DOHH2 (cell line): ENCODE measurements at regions not wholly inside any gene's neighbourhood (a gene's known extent, or its start where the extent isn't known, plus 50 kb on each side); places are given as distances from the start of the nearest gene placed in this dataset.

Source experiments
- H3F3A ChIP-seq: fragments of 200-600 bp; sonication (generic), shearing (Covaris generic); 2 replicates; pipeline ENCODE4 v1.6.0; 2016; ENCODE audit warnings: antibody characterized with exemption, mild to moderate bottlenecking; ENCODE audit not compliant: control insufficient read depth, insufficient read depth
- H3K27ac ChIP-seq: fragments of 200-600 bp; sonication (generic); 2 replicates; pipeline ENCODE4 v1.5.1; 2014; ENCODE audit warnings: low read depth, mild to moderate bottlenecking, low read length, moderate library complexity
- H3K27me3 ChIP-seq: fragments of 200-600 bp; sonication (generic); 2 replicates; pipeline ENCODE4 v1.6.1; 2014; ENCODE audit warnings: mild to moderate bottlenecking, low read length, mixed read lengths; ENCODE audit not compliant: control insufficient read depth
- H3K36me3 ChIP-seq: fragments of 200-600 bp; sonication (generic); 2 replicates; pipeline ENCODE4 v1.6.1; 2014; ENCODE audit warnings: mild to moderate bottlenecking, low read length, moderate library complexity, mixed read lengths; ENCODE audit not compliant: control insufficient read depth
- H3K4me1 ChIP-seq: fragments of 200-600 bp; sonication (generic); 2 replicates; pipeline ENCODE4 v1.6.1; 2014; ENCODE audit warnings: mild to moderate bottlenecking, low read length, mixed read lengths; ENCODE audit not compliant: control insufficient read depth
- H3K4me2 ChIP-seq: fragments of 200-600 bp; sonication (generic); 2 replicates; pipeline ENCODE4 v1.6.0; 2014; ENCODE audit warnings: mild to moderate bottlenecking, low read length, moderate library complexity
- H3K4me3 ChIP-seq: fragments of 200-600 bp; sonication (generic); 2 replicates; pipeline ENCODE4 v1.5.1; 2014; ENCODE audit warnings: mild to moderate bottlenecking, low read length, mixed read lengths
- H3K79me2 ChIP-seq: fragments of 200-600 bp; sonication (generic); 2 replicates; pipeline ENCODE4 v1.6.1; 2014; ENCODE audit warnings: mild to moderate bottlenecking, low read length, mixed read lengths; ENCODE audit not compliant: control insufficient read depth
- H3K9me2 ChIP-seq: fragments of 200-600 bp; sonication (generic); replicated peaks from 2 replicates; pipeline ENCODE4 v1.6.1; 2014; ENCODE audit warnings: mild to moderate bottlenecking, low read length, mixed read lengths; ENCODE audit not compliant: control insufficient read depth
- H3K9me3 ChIP-seq: fragments of 200-600 bp; sonication (generic); 2 replicates; pipeline ENCODE4 v1.6.1; 2014; ENCODE audit warnings: antibody characterized with exemption, low read length, mixed read lengths; ENCODE audit not compliant: control insufficient read depth, insufficient read depth
- H4K20me1 ChIP-seq: fragments of 200-600 bp; sonication (generic); 2 replicates; pipeline ENCODE4 v1.6.0; 2014; ENCODE audit warnings: low read depth, mild to moderate bottlenecking, antibody characterized with exemption, low read length, moderate library complexity; ENCODE audit not compliant: control insufficient read depth, insufficient read depth
- EZH2phosphoT487 ChIP-seq: fragments of 200-600 bp; sonication (generic); IDR thresholded peaks from 2 replicates; pipeline ENCODE4 v1.6.1; 2017; ENCODE audit warnings: borderline replicate concordance, mild to moderate bottlenecking, antibody characterized with exemption, low read length, moderate library complexity, mixed read lengths
- TF ChIP-seq, protein P1 (sequence below): fragments of 200-600 bp; sonication (generic); IDR thresholded peaks from one replicate; pipeline ENCODE4 v1.5.1; 2014; ENCODE audit warnings: antibody characterized with exemption, mild to moderate bottlenecking, low read depth, low read length; ENCODE audit not compliant: poor library complexity, severe bottlenecking

DNA sequence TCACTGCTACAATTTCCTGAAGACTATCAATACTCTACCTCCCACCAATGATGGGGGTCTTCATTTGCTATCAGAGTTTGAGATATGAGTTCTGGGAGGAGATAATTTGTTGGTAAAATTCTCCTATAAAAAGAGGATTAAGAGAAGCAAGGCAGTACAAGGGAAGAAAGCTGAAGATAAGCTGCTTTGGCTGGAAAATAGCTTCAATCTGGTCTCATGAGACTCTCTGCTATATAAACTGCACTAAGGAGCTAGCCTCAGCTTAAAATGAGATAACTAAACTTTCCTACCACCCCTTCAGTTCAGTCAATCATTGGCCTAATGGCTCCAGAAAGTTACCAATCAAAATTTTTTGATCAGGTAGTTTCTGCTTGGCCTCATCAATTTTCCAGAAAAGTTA, 2105.0 kb downstream of the ARAP2 start:
- Histone ChIP-seq H3K9me2 (no peaks in the 10 kb centered on the region), H3K36me3 (no peaks in the 10 kb centered on the region), H3F3A (no peaks in the 10 kb centered on the region), H3K4me1 (no peaks in the 10 kb centered on the region), H3K9me3 (no peaks in the 10 kb centered on the region), H4K20me1 (no peaks in the 10 kb centered on the region), H3K4me2 (no peak overlapping the region), H3K27ac (no peak overlapping the region), H3K79me2 (no peaks in the 10 kb centered on the region), H3K27me3 (no peaks in the 10 kb centered on the region), H3K4me3 (no peak overlapping the region)
- TF ChIP-seq, protein P1, sequence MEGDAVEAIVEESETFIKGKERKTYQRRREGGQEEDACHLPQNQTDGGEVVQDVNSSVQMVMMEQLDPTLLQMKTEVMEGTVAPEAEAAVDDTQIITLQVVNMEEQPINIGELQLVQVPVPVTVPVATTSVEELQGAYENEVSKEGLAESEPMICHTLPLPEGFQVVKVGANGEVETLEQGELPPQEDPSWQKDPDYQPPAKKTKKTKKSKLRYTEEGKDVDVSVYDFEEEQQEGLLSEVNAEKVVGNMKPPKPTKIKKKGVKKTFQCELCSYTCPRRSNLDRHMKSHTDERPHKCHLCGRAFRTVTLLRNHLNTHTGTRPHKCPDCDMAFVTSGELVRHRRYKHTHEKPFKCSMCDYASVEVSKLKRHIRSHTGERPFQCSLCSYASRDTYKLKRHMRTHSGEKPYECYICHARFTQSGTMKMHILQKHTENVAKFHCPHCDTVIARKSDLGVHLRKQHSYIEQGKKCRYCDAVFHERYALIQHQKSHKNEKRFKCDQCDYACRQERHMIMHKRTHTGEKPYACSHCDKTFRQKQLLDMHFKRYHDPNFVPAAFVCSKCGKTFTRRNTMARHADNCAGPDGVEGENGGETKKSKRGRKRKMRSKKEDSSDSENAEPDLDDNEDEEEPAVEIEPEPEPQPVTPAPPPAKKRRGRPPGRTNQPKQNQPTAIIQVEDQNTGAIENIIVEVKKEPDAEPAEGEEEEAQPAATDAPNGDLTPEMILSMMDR, result no peak
- TF ChIP-seq EZH2phosphoT487, result no peak

DNA sequence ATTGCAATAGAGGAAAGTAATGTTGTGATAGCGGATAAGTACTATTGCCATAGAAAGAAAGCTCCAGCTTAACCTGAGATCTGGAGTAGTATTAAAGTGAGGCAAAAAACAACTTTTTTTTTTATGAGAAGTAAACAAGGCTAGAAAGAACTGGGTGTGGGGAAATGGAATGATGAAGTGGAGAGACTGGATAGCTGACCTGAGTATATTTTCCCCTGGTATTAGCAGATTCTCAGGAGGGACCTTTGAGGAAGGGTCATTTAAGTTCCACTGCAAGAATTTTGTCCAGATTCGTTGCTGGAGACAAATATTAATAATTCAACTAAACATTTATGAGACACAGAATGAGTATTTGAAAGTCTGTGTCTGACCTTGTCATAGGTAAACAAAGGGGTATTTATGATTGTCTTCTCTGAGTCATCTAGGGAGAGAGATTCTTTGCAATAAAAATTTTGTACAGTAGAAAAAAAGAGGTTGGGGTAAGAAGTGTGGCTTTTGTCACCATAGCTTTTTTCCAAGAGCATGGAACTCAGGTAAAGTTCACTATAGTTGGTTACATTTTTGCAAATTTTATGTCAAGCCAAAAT, 2095.9 kb downstream of the ARAP2 start:
- Histone ChIP-seq H3K4me3 (no peak overlapping the region), H3K27me3 (no peaks in the 10 kb centered on the region), H3K79me2 (no peaks in the 10 kb centered on the region), H3K36me3 (no peaks in the 10 kb centered on the region), H3K9me3 (no peaks in the 10 kb centered on the region), H3K4me2 (no peak overlapping the region), H3F3A (no peaks in the 10 kb centered on the region), H3K27ac (no peak overlapping the region), H3K4me1 (no peaks in the 10 kb centered on the region), H4K20me1 (no peaks in the 10 kb centered on the region), H3K9me2 (no peaks in the 10 kb centered on the region)
- TF ChIP-seq, protein P1, result no peak
- TF ChIP-seq EZH2phosphoT487, result no peak

DNA sequence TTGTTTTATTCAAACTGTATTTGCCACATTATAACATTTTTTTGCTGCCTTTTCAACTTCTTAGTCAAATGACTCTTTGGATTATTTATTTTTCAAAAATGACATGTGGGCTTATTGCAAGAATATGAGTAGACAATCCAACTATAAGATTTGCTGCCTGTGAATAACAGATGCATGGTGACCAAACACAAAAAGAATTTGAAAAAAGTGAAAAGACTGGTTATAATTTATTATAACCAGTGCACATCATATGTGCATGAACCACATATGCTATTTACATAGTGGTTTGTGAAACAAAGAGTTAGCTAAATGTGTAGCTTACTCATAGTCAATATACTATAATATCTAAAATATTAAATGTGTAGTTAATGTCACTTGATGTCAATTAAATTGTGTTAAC, 2086.8 kb downstream of the ARAP2 start:
- Histone ChIP-seq H4K20me1 (no peaks in the 10 kb centered on the region), H3F3A (no peaks in the 10 kb centered on the region), H3K9me2 (no peaks in the 10 kb centered on the region), H3K27ac (no peak overlapping the region), H3K36me3 (no peaks in the 10 kb centered on the region), H3K4me1 (no peaks in the 10 kb centered on the region), H3K27me3 (no peaks in the 10 kb centered on the region), H3K4me3 (no peak overlapping the region), H3K9me3 (peaks cover 3% of the 10 kb centered on the region; the same call in 1 of the 2 replicates), H3K79me2 (no peaks in the 10 kb centered on the region), H3K4me2 (no peak overlapping the region)
- TF ChIP-seq, protein P1, result no peak
- no peak for TF ChIP-seq EZH2phosphoT487

DNA sequence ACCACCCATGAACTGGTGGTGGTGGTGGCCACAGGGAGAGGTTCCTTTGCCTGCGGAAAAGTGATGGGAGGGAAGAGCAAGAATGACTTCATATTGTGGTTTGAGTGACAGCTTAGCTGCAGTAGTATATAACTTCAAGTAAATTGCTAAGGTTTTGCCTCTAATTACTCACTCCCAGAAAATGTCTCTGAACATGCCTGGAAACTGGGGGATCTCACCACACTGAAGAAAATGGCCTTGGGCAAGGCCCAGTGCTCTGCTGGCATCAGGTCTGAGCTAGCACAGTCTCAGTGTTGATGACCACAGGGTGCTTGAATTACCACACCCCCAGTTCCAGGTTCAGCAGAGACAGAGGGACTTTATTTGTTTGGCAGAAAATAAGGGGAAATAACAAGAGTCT, 2085.4 kb downstream of the ARAP2 start:
- TF ChIP-seq, protein P1, result no peak
- no peak for TF ChIP-seq EZH2phosphoT487
- Histone ChIP-seq H3K79me2 (no peaks in the 10 kb centered on the region), H3K9me3 (peaks cover 3% of the 10 kb centered on the region; the same call in 1 of the 2 replicates), H3K27me3 (no peaks in the 10 kb centered on the region), H3K4me3 (no peak overlapping the region), H3K9me2 (no peaks in the 10 kb centered on the region), H3K27ac (no peak overlapping the region), H3K4me2 (no peak overlapping the region), H4K20me1 (no peaks in the 10 kb centered on the region), H3K36me3 (no peaks in the 10 kb centered on the region), H3K4me1 (no peaks in the 10 kb centered on the region), H3F3A (no peaks in the 10 kb centered on the region)
